HG03439 (cell line): ENCODE measurements at regions not wholly inside any gene's neighbourhood (a gene's known extent, or its start where the extent isn't known, plus 50 kb on each side); places are given as distances from the start of the nearest gene placed in this dataset.

Source experiments
- ATAC-seq: cut with Tn5 transposase; IDR thresholded peaks from one replicate; pipeline ENCODE4 v1.9.1; 2021; ENCODE audit warnings: mild to moderate bottlenecking, moderate library complexity; ENCODE audit not compliant: unreplicated experiment

DNA sequence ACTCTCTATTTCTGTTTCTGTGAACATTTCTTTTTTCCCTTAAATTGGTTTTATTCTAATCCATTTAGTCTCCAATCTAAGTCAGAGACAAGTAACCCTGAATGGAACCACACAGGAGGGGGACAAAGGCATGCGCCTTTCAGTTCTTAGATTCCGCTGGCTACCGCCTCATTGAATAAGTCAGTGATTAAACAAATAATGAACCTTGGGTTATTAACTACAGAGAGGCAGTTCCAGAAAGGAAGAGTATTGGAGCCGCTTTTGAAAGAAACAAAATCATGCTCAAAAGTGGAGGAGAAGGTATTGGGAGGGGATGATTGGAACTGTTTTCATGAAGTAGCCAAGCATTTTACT lies 459.8 kb upstream of the DAB1 start:
- ATAC-seq, result no peak

DNA sequence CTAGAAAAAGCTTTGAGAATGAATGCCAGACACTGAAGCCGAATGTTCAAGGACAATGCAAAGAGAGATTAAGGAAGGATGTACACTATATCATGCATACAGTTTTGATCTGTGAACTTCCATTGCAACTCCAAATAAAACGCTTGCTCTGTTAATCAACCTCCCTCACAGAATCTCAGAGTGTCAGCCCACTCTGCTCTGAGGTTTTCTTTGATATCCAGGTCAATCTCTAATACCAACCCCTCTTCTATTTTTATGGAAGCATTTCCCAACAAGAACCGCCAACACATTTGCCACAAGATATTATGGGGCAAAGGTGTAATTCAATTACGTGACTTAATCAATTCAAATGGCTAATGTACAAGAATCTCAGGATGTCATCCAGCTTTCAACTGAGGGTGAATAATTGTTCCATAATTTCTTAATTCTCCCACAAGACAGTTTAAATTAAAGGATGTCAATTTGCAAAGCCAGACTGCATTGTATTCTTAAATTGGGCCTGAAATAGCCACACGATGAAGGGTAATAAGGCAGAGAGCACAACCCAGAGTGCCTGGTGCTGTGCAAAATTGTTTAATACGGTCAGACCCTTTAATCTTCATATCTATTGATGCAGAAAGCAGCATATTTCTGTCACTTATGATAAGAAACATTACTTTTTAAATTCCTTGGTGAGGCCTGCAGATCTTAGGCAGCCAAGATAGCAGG lies 459.2 kb upstream of the DAB1 start:
- ATAC-seq, result no peak

DNA sequence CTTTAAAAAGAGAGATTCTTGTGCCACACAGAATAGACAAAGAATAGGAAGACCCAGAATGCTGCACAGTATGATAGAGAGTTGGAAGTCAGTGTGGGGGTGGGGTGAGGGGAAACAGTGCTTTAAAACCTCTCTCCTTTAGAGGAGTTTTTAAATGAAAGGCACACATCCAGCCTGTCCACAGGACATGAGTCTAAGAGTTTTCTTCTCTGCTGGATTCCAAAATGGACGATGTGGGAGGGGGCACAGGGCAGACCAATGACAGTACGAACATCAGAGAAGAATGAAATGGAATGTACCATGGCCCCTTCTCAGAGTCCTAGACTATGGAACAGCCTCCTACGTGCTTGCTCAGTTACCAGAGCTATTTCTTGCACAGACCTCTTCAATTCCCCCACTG lies 458.2 kb upstream of the DAB1 start:
- ATAC-seq, result no peak

DNA sequence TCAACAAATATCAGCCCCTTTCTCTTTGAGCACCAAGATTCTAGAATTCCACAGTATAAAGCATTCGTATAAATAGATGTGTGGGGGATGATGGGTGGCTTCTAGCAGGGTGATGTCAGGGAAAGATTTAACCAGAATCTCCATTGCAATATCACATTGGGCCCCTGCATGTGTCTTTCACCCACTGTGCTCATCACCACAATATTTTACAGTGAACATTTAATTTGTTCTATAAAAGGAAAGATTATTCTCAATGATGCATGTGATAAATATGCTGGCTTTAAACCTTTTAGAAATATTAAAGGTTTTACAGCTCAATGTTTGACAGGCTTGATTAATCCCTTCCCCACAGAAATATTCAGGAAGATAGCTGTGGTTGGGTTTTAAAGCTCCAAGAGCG lies 457.8 kb upstream of the DAB1 start:
- no peak for ATAC-seq

DNA sequence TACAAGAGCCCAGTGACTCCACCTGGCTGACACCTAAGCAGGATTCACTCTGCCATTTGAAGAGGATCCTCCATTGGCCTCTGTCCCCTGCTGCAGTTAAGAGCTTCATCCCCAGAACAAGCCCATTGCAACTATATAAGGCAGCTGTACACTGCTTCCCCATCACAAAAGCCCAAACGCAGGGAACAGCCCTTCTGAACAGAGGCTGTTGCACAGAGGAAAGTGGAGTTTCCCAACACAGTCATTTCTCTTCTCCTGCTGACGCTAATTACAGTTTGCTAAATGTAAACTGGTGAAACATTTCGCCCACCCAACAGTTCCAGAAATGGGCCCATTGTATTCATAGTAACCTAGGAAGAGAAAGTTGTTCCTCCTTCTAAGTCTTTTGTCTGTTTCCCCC lies 455.8 kb upstream of the DAB1 start:
- no peak for ATAC-seq

DNA sequence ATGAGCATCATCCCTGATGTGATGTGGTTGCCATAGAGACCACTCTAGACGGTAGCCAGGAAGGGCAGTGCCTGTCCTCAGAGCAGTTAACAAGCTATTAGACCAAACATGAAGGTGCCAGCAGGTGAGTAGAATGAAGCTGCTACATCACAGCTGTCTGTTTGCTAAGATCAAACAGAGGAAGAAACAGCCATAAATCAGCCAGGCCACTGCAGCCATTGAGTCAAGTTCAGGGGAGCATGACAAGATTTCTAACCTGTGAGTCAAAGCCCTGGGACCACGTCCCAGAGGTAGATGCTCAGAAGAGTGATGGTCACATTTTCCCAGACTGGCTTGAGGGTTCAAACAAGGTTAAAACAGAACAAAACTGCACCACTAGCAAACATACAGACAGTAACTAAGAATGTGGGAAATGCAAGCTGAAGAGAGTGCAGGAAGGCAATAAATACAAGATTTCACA lies 450.6 kb upstream of the DAB1 start:
- ATAC-seq, result no peak

DNA sequence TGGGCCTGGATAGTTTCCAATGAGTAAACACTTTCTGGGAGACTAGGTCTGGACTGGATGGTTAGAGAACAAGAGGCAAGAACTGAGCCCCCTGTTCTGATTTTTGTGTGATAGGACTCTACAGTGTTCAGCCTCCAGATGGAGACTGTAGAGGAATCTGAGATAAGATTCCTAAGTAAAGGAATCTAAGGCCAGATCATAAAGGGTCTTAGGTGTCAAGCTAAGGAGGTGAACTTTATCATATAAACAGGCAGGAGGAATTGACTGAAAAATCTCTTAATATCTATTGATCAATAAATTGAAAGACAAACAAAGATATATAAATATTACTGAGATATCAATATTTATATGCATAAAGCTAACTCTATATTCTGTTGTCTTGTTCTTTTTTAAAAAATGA lies 449.1 kb upstream of the DAB1 start:
- ATAC-seq, result no peak

DNA sequence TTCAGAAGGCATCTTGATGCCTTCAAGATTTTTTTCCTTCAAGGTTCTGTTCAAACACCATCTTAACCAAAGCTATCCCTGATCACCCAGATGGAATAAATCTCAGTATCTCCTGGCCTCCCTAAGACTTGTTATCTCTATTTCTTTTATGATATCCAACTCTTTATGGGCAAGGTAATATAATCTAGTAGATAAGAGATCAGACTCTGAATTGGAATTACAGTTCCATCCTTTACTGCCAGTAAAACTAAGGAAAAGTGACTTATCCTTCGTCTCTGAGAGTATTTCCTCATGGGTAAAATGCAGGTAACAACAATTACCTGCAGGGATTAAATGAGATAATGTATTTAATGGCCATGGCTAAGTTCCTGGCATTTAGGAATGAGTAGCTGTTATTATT lies 445.0 kb upstream of the DAB1 start:
- ATAC-seq, result no peak

DNA sequence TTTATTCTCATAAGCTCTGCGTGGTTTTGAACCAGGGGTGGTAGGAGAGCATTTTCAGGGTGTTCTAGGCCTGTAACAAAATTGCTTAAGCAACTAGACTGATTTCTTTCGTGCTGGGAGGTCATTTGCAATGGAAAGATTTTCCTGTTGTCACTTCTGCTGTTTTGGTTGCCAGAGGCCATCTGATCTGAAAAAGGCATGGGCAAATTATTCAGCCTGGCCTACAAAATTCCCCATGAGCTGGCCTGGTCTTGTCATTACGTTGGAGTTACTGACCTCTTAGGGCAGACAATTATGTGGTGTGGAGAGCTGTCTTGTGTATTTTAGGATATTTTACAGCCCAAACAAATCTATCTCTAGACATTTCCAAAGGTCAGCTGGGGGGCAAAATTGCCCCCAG lies 444.4 kb upstream of the DAB1 start:
- no peak for ATAC-seq

DNA sequence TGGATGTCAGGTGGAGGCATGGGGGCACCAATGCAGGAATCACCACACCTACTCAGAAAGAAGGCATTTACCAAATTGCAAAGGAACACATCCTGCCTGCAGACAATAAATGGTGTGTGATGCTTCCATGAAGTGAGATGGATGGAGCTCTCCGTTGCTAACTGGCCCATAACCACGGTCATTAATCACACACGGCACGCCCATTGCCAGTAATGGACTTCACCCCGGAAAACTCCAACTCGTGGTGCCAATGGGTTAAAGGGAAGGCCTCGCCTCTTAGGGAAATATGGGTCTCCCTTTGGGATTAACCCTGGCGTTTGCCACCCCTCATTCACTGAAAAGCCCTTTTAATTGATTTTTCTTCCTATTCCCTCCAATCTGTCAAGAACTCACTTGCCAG lies 443.1 kb upstream of the DAB1 start:
- ATAC-seq, result no peak

DNA sequence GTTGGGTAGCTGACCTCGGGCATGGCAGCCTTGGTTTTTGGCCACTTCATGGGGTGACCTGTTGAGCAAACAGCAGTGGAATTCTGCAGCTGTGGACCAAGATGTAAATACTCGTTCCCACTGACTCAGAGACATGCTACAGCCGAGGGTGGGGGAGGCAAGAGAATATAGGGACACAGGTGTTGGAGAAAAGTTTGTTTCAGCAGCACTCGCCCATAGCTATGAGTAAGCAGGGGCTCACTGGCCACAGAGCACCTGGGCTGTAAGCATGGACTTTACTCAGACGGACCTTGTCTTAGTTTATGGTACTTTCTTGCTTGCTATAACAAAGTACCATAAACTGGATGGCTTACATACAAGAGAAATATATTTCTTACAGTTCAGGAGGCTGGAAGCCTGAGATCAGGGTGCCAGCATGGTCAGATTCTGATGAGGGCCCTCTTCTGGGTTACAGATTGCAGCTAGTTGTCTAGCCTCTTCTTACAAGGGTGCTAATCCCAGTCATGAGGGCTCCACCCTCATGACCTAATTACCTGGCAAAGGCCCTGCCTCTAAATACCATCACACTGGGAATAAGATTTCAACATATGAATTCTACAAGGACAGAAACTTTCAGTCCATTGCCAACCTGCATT lies 437.2 kb upstream of the DAB1 start:
- ATAC-seq, result no peak

DNA sequence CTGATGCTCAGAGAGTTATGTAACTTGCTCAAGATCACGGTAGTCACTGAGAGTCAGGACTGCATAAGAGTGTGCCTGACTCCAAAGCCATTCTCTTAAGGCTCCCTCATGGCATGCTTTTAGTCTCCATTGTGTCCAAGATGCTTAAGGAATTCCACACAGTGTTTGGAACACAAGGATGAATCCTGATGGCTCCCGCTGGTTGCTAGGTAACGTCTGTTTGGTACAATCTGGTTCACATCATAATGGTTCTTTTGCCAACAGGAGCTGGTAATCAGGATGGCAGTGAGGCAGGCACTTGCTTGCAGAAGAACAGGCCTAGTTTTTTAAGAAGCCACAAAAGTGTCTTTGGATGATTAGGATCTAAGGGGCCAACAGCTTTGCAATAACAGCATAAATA lies 436.5 kb upstream of the DAB1 start:
- no peak for ATAC-seq

DNA sequence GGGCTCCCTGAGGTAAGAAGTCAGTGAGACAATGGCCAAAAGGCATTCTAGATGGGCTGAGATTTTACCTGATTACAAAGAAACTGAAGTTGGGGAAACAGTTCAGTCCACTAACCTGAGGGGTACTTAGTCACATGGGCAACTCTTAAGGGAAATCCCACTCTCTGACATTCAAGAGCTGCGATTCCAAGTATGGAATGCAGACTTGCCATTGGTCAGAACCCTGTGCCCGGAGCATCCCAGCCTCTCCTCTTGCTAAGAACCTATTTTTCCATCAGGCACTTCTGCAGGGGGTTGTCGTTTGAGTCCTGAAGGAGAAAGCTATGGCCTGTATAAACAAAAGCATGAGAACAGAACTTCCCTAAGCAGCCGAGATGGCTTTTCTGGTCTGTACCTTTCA lies 434.9 kb upstream of the DAB1 start:
- ATAC-seq, result no peak

DNA sequence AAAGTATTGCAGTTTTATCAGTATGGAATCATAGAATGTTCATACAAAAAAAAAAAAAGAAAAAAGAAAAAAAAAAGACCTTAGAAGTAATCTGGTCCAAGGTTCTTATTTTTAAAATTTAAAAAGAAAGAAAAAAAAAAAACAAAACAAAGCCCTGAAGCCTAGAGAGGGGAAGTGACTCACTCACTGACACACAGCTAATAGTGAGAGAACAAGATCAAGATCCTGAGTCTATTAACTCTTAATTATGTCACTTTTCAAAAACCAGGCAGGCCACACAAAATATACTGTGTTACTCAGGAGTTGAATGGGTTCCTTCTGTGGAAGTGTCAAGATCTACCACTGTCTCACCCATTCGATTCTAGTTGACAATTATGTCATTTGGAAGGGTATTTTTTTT lies 433.9 kb upstream of the DAB1 start:
- ATAC-seq, result no peak

DNA sequence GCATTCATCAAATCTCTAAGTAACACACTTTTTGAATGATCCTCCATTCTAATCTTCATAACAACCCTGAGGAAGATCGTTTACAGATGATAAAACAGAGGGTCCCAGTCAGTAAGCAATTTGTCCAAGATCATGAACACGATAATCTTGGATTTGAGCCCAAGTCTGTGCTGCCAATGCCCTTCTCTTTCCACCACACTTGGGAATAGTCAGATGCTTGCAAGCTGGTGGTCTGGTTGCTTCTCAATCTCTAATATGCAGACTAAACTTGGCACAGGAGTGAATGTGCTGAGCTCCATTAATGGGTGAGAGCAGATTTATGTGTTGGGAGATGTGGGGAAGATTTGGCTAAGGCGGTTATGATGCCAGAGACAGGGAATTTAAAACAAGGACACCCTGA lies 430.6 kb upstream of the DAB1 start:
- ATAC-seq, result no peak

DNA sequence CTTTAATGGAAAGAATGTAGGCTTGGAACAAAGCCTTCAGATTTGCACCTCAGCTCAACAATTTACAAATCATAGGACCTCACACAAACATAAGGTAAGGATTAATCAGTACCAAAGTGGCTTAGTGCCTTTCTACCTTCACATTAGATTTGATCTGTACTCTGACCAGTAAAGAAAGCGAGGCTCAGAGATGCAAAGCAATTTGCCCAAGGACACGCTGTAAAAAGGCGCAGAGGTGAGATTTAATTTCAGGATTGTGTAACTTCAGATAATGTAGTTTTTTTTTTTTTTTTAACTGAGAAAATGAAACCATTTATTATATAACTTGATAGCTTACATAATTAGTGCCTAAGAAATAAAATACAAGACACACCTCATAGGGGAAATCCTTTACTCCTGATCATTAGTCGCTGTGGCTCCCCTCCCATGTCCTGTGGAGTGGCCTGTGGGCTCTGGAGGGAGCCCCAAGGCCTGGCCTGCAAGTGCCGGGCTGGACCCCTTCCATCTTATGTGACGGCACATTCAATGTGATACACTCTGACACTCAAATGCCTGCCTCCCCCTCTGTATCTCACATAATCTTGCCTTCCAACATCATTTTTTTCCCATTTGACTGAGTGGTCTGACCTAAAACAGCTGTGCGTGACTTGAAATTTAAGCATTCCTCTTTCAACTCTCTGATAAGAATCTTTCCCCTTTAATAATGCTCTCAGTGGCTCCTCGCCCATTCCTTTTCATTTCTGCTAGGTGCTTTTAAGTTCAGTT lies 426.5 kb upstream of the DAB1 start:
- no peak for ATAC-seq

DNA sequence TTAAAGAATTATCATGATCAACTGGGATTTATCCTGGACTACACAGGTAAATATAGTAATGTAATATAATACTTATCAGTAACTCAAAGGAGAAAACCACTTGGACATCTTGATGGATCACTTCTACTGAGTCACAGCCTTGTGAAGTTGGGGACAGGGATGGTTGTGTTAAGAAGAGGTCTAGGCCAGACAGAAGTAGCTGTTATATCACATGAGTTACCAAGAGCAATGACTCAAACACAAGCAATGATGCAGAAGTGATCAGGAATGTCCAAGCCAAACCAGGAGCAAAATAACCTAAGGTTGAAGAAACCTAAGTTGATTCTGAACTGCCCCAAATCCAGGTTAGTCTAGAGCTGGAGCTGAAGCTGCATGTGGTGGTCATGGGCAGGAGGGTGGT lies 424.5 kb upstream of the DAB1 start:
- no peak for ATAC-seq

DNA sequence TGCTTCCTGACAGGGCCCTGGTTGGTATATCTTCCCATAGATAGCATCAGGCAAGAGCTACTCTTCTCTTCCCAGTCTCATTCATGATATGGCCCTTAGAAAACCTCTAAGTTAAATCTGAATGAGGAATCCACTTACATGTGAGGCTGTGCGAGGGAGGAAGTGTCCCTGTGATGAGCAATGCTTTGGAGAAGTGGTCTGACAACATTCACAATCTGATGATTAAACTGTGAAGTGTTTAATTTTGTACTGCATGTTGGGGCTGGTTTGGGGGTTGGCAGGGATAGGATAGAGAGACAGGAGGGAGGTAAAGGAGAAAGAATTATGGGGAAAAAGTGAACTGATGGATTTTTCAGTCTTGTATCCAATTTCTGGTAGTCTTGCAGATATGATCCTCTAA lies 421.2 kb upstream of the DAB1 start:
- no peak for ATAC-seq

DNA sequence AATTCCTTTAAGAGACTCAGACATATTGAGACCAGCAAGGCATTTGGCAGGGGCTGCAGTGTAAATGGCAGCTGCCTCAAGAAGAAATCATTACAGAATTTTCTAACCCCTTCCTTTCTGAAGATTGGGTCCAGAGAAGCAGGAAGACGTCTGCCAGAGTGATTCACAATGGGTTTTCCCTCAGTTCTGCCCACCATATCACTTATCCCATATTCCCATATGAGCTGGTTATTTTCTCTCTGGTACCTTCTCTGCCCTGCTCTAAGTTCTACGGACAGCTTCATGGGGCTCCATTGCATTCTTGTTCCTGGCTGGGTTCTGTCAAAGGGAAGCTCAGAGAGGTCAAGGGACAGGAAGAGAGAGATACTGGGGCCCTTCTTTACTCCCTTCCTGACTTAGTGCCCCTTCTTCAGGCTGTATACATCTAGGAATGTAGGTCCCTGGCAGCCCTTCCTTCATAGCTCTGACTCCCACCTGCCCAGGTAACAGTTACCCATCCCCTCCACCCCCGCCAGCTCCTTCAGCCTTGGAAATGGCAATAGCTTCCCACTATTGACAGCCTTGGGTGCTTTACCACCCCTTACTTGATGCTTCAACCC lies 420.6 kb upstream of the DAB1 start:
- no peak for ATAC-seq

DNA sequence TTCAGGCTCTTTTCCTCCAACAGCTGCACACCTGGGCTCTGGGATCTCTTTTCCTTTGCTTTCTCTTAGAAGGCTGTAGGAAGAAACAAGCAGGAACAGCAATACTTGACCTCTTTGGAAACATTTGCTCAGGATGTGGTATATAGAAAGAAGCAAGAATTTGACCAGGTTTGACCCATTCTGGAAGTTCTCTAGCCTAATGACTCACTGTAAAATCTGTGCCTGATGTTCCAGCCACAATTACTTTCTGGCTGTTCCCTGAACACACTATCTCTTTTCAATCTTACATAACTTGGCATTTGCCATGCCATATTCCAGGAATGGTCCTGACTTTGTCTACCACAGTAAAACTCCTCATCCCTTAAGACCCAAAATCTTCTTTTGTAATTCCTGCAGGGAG lies 419.9 kb upstream of the DAB1 start:
- ATAC-seq, result no peak

DNA sequence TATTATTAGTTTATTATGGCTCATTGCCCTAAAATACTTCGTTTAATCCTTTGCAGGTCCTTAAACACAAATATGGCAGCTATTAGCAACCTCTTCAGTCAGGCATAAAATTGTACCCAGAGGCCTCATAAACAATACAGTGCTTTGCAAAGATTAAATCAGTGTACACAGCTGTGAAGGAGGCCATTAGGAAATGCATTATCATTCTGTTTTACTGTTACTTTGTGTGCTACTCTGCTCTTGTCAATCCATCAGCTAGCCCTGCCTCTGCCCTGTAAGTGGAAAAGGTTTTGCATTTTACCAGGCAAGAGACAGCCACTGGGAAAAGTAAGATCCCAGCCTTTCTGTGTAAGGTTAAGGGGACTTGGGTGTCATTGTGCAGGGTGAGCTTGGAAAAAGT lies 415.7 kb upstream of the DAB1 start:
- no peak for ATAC-seq

DNA sequence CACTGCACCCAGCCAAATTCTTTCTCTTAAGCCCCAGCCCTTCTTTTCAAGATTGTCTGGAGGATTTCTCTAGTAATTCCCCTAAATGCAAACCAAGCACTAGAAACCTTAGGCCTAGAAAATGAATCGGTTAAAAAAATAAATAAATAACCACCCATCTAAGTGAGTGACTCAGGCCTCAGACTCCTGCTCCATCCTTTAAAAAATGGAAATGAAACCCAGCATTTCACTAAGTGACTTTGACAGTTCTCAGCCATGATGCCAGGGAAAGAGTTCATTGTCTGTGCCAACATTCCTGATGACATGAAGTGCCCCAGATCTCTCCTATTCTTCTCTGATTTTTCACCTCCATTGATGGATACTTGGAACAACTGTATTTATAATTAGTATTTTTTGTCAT lies 415.2 kb upstream of the DAB1 start:
- no peak for ATAC-seq
